ENCODE measurements at regions not wholly inside any gene's neighbourhood (a gene's known extent, or its start where the extent isn't known, plus 50 kb on each side); places are given as distances from the start of the nearest gene placed in this dataset.

DNA sequence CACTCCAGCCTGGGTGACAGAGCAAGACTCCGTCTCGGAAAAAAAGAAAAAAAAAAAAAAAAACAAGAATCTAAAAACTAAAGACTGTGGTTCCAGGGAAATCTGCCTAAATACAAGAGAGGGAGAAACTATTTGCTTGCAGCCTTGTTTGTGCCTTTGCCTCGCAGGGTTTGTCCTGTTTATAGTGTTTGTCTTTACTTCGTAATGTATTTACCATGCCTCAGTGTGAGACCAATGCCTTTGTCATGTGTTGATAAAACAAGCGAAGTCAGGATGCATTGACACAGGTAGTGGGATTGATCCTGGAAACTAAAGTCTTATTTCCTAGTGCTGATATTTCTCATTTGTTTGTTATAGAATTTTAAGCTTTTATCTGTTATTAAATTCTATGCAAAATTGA lies 199.0 kb downstream of the EXOC5 start:
- TF ChIP-seq SMC3 (conservative IDR thresholded peaks at IDR 0.05; ENCODE audit: poor library complexity) (no peak), EZH2 (IDR thresholded peaks at IDR 0.05; ENCODE audit: borderline replicate concordance, insufficient read depth, low read length, poor library complexity, severe bottlenecking) (no peak), TAF1 (IDR thresholded peaks at IDR 0.05; ENCODE audit: low read depth) (no peak), EP300 (conservative IDR thresholded peaks at IDR 0.05; ENCODE audit: poor library complexity, severe bottlenecking) (no peak), POLR2AphosphoS5 (IDR thresholded peaks at IDR 0.05) (no peak), RAD21 (conservative IDR thresholded peaks at IDR 0.05) (no peak), MXI1 (conservative IDR thresholded peaks at IDR 0.05; ENCODE audit: poor library complexity, severe bottlenecking) (no peak)
- TF ChIP-seq, protein P1, sequence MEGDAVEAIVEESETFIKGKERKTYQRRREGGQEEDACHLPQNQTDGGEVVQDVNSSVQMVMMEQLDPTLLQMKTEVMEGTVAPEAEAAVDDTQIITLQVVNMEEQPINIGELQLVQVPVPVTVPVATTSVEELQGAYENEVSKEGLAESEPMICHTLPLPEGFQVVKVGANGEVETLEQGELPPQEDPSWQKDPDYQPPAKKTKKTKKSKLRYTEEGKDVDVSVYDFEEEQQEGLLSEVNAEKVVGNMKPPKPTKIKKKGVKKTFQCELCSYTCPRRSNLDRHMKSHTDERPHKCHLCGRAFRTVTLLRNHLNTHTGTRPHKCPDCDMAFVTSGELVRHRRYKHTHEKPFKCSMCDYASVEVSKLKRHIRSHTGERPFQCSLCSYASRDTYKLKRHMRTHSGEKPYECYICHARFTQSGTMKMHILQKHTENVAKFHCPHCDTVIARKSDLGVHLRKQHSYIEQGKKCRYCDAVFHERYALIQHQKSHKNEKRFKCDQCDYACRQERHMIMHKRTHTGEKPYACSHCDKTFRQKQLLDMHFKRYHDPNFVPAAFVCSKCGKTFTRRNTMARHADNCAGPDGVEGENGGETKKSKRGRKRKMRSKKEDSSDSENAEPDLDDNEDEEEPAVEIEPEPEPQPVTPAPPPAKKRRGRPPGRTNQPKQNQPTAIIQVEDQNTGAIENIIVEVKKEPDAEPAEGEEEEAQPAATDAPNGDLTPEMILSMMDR (IDR thresholded peaks at IDR 0.05; ENCODE audit: poor library complexity, severe bottlenecking) = no peak
- TF ChIP-seq, protein P2, sequence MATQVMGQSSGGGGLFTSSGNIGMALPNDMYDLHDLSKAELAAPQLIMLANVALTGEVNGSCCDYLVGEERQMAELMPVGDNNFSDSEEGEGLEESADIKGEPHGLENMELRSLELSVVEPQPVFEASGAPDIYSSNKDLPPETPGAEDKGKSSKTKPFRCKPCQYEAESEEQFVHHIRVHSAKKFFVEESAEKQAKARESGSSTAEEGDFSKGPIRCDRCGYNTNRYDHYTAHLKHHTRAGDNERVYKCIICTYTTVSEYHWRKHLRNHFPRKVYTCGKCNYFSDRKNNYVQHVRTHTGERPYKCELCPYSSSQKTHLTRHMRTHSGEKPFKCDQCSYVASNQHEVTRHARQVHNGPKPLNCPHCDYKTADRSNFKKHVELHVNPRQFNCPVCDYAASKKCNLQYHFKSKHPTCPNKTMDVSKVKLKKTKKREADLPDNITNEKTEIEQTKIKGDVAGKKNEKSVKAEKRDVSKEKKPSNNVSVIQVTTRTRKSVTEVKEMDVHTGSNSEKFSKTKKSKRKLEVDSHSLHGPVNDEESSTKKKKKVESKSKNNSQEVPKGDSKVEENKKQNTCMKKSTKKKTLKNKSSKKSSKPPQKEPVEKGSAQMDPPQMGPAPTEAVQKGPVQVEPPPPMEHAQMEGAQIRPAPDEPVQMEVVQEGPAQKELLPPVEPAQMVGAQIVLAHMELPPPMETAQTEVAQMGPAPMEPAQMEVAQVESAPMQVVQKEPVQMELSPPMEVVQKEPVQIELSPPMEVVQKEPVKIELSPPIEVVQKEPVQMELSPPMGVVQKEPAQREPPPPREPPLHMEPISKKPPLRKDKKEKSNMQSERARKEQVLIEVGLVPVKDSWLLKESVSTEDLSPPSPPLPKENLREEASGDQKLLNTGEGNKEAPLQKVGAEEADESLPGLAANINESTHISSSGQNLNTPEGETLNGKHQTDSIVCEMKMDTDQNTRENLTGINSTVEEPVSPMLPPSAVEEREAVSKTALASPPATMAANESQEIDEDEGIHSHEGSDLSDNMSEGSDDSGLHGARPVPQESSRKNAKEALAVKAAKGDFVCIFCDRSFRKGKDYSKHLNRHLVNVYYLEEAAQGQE (IDR thresholded peaks at IDR 0.05; ENCODE audit: borderline replicate concordance) = no peak

All from neural cell (in vitro differentiated cells).